Activated CD8-positive, alpha-beta memory T cell treated with anti-CD3 and anti-CD28 coated beads for 4 hours (primary cell): ENCODE measurements at regions not wholly inside any gene's neighbourhood (a gene's known extent, or its start where the extent isn't known, plus 50 kb on each side); places are given as distances from the start of the nearest gene placed in this dataset.

Experiments used
- DNase-seq, 2 donors: peaks; one replicate each; pipeline ENCODE4 v3.0.0-alpha.2; 2020; ENCODE audit warnings: low read depth in 2 of 2

DNA sequence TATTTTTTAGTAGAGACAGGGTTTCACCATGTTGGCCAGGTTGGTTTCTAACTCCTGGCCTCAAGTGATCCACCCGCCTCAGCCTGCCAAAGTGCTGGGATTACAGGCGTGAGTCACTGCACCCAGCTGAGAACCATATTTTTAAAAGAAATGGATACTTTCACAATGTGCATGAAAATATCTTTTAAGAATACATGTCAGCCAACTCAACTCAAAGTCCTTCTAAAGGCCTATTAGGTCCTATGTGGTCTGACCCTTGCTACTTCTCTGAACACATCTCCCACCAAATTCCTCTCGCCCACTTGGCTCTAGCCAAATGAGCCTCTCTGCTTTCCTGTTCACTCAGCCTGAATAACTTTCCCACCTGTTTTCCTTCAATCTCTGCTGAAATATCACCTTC, 119.6 kb downstream of the MTX2 start:
- DNase-seq: no peak

DNA sequence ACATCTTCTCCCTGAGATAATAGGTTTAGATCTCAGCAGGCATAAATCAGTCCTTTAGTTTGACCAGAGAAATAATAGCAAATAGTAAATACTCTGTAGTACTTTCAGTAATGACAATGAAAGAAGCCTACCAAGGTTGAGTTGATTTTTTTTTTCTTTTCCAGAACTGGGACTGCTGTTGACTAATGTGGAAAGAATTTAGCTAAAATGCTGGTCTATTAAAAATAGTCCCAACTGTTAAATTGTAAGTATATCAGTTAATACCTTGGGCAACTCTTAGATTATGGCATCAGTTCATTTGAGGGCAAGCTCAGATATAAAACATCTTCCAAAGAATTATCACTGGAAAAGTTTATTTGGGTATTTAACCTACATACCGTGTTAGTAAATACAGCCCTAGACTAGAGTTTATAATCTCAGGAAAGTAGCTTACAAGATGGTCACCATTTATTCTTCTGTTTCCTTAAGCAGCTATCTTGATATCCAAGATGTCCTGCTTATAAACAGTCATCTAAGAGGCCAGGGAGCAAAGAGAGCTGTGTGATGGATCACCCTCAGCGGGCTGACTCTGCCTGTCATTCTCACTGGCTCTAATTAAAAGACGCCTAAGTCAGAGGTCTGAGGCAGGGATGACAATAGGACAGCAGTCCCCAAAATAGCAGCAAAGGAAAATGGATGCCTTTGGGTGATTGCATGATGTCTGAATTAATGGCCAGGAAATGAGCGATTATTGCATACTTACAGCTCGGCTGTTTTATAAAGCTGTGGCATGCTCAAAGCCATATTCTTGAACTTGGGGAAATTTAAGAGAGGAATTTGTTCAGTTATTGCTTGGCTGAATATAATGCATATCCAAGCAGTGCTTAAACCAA, 121.3 kb downstream of the MTX2 start:
- DNase-seq: no peak

DNA sequence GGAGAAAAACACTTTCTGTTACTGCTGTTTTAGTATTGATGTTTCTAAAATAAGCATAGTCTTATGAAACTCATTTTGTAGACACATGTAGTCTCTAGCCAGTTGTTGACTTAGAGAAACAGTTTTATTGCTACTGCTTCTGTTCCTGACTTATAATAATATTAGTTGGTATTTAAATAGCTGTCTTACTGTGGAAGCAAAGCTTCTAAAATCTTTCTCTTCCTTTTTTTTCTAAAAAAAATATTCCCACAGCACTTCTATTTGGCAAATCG, 121.8 kb downstream of the MTX2 start:
- no peak for DNase-seq

DNA sequence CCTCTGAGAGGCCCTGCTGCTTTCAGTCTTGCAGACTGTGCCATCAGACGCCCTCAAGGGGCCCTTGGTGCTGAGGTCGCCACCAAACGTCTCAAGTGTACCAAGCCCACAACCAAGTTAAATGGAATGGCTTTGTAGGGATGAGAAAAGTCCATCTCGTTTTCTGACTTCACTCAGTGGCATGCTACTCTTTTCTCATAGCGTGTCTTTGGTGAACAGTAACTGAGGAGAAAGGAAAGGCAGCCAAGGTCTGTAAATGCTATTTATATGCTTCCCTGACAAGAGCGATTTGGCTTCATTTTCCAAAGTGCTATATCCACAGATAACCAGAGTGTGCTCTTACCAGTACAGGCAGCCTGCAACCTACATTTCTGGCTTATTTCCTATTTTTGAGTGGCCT, 123.0 kb downstream of the MTX2 start:
- no peak for DNase-seq

DNA sequence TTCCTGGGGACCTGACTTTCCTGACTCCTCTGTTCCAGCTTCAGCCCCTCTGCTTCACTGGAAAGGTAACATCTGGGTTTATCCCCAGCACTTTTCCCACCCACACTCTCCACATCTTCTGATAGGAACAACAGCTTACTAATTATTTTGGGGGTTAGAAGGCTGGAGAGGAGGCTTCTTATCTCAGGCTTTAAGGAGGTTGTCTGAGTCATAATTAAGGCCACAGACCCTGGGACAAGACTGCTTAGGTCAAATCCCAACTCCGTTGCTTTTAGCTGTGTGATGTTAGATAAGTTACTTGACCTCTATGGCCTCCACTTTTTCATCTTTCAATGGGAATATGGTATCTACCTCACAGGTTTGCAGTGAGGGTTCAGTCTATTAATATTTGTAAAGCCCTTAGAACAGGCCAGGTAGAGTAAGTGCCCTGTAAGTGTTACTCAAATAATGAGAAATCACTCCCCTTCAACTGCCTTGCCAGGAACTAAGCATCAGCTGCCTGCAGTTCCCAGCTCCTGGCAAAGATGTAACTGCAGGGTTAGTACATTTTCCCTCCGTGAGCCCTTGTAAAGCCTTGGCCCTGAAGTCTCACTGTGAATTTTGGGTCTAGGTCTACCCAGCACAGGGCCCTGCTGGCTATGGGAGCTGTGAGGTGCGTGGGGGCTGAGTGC, 123.6 kb downstream of the MTX2 start:
- no peak for DNase-seq

DNA sequence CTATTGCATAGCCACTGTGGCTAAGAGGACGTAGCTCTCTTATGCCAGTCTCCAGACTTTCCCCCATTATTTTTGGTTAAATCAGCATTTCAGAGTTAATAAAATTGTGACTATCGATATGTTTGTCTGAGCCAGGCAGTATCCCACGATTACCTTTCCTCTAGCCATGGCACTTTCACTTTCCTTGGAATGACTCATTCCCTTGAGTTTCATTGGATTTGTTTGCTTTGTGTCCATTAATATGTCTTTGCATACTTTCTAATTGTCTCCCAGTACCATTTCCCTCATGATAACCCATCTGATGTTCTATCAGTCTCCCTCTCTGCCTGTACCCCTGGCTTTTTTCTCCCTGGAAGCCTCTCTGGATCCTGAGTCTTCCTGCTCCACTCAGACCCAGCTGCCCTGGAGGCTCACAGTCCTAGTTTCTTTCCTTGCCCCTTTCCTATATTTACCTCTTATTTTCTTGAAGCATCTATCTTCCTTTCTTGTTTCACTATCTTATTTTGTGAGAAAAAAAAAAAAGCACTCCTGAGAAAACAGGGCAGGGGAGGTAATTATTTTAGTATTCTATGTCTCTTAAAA, 126.1 kb downstream of the MTX2 start:
- DNase-seq: no peak

DNA sequence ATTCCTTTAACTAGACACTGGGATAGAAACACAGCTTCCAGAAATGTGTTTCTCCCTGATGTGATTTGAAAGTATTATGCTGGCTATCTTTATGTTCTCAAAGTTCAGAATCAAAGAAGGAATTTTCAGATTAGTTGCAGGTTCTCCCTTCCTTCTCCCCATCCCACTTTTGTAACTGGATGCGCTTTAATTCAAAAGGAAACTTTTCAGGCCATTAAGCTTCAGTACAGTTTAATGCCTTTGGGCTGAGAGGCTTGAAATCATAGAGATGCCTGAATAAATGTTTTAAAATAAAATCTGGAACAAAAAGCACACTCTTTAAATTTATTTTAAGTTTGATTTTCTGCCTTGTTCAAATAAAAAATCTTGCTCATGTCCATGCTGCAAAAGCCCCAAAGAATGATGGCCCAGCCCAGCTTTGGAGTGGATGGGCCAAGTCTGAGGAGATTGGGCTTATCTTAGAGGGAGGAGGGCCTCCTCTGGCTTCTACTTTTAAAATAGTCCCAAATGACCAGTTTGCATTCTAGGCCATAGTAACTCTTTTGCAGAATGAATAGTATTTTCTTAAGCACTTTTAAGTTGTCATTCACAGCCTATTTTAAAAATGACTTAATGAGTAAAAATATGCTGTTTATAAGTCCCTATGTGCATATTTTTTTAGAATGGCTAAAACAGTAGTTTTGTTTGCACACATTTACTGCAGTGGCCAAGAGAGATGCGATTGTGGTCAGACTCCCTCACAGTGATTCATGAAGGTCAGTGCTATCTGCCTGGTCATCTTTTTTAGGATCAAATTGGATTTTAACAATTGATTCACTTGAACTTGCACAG, 129.2 kb downstream of the MTX2 start:
- DNase-seq: no peak

DNA sequence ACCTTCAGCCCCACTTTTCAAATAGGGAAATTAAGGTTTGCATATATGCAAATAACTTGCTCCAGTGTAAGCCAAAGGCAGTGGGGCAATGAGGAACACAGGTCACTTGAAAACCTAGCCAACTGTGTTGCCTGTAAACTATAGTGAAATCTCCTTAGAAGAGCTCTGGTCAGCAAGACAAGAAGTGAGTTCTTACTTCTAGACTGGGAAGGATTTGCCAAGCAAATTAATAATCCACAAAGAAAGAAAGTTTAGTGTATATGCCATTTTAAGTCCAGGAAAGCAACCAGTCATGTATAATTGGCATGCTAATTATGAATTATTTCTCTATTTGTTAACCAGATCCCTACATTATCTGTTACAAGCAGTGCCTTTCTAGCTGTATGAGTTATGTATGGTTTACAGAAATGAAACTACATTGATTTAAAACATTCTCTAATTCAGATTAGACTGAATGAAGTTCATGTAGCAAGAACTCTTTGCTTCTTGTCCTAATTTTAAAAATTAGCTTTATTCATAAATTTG, 129.9 kb downstream of the MTX2 start:
- DNase-seq: no peak

DNA sequence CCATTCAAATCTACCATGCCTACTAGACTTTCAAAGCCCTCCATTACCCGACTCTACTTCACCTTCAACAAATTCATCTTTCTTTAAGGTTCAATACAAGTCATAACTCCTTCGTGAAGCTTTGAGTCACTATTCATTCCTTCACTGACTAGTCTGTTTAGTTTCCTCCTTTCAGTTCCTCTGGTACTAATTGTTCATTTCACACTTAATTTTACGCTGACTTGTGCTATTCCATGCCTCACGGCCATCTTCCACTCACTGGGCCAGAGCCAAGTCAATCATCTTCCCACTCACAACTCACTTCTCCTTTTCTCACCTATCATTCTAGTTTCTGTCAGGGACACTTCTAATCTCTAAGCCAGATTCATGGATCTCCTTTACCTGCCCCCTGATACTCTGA, 136.2 kb downstream of the MTX2 start:
- DNase-seq: no peak

DNA sequence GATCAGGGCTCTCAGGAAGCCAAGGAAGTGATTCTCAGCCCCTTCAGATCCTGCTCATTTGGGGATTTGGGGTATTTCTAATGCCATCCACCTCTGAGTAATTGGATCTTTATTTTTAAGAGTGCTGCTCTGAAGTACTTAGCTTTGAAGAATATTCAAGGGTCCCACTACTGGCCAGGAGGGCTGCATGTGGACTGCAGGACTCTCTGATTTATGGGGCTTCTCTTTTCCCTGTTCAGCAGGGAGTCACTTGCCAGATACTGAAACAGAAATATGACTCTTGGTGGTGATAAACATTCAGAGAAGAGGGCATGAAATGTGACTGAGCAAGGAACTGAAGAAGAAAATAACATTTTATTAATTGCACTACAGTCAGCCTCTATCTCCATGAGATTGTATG, 138.5 kb downstream of the MTX2 start:
- DNase-seq: no peak

DNA sequence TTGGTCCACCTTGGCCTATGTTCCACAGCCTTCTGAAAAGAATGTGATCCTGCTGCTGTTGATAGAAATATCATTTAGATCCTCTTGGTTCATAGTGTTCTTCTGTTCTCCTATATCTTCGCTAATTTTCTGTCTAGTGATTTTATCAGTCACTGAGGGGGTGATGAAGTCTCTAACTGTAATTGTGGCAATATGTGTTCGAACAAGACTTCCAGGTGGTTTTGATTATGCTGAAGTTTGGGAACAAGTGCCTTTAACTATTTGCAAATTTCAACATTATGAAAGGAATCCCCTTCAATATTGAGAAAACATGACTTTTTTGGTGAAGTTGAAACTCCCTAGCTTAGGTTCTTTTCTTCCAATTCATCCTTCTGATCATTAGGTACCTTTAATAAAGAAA, 140.4 kb downstream of the MTX2 start:
- DNase-seq: no peak

DNA sequence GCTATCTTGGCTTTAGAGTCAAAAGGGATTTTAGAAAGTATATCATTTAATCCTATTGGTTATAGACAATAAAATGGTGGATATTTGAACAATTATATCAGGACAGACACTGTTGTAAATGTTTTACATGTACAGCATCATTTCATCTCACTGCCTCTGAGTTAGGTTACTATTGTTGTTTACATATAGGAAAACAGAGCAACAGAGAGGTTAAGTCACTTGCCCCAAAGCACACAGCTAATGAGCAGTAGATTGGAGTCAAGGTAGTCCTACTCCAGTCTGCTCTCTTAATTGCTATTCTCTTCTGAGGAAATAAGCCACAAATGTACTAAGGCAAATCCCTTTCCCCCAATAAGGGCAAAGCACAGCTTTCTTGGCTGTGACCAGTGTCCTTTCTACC, 142.9 kb downstream of the MTX2 start:
- no peak for DNase-seq

DNA sequence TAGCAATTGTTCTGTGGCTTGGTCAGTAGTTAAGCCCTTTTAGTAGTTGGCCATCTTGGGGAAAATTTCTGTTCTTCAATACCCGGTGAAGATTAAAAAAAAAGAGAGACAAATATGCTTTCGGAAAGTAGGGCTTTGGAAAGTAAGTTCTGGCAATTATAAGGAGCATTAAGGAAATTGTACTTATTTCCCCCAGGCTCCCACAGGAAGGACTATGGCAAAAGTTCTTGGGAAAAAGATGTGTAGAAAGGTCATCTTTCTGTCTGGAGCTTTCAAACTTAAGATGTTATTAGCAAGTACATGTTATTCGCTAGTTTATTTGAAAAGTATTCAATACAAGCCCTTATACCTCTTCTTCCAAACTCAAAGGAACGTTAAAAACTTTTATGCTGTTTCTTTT, 144.5 kb downstream of the MTX2 start:
- no peak for DNase-seq

DNA sequence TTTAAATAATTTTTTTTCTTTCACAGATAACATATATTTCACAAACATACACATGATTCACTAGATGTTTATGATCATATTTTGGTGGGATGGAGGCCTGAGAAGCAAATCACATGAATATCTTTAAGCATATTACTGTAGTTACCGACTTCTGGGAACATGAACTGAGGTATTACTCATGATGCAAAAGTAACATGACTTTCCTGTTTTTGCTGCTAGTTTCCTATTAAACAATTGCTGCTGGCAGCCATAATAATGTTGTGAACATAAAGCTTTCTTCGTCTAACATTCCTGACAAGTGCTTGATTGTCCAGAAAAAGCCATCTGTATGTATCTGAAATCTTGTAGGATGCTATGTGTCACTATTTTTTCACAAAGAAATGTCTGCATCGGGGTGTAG, 145.4 kb downstream of the MTX2 start:
- no peak for DNase-seq

DNA sequence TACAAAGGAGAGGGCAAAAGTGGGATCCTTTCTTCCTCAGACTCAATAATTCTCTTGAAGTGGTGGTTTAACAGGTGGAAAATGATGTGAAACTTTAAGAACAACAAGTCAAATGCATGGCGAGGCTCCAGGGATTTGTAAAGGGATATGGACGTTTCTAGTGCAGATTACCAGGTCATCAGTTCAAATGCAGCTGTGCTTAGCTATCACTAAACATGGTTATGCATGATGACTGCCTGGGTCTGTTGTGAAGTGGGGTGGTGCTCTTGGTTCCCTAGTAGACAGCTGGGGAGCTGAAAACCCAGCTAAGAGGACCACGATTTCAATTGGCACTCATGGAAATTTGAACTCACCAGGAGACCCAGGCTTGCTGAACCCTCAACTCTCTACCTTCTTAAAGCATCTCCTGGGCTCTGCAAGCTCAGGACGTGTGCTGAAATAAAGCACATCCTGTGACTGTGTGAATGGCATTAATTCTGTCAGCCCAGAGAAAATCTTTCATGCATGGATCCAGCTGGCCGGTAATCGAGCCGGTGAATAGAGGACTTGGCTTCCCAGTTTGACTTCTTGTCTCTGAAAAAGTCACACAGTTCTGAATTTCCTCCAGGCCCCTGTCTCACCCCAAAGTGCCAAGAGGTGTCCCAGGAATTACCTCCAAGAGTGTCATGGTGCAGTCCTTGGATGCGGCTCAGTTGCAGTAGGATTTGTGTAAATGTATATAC, 146.1 kb downstream of the MTX2 start:
- DNase-seq: no peak

DNA sequence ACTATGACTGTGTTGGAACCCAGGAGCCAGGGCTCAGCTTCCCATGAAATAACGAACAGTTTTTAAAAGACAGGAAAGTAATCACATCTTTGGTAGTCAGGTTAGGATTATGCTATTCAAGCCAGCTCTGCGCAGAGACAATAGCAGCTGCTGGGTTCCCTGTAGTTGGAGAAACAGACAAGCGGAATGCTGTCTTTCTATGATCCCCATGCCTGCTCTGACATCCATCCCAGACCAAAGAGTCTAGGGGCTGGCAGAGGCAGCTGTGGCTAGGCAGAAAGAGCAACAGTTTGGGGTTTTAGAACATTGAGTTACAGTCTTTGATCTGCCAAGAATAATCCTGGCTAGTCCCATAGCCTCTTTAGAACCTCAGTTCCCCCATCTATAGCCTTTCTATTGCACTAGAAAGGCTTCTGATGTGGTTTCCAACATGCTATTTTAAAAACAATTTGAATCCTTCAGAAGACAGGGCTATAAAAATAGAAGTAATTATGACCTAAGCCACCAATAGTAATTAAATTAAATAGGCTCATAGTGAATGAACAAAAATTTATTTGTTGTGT, 146.8 kb downstream of the MTX2 start:
- DNase-seq: no peak

DNA sequence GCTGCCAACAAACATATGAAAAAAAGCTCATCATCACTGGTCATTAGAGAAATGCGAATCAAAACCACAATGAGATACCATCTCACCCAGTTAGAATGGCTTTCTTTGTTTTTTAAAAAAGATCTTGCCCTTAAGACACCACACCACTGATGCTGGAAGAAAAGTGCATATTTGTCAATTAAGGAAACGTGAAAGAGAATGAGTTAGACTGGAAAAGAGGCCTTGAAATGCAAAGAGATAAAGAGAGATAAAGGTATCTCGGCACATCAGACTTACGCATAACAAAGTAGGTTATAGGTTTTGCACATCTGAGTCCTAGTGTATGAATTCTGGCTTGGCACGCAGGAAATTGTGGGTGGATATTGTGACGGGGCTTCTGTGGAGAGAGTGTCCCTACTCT, 149.5 kb downstream of the MTX2 start:
- no peak for DNase-seq

DNA sequence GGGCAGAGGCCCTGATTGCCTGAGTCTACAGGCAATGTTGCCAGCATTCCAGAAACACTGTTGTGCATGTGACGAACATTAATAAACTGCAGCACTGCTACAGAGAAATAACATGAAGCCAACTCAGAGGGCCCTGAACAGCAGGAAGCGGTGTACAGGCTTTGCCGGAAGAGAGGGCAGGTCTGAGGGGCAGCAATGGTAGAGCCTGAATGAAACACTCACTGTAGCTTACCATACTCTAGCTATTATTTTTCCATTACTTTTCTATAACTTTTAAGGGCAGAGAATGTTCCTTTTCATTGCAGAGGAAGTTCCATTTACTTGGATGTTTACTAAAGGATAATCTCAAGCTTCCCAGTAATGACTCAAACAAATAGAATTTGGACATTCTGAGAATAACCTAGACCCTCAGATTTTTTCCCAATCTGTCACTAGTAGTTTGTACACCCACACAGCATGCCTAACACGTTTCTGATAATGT, 150.4 kb downstream of the MTX2 start:
- DNase-seq: no peak

DNA sequence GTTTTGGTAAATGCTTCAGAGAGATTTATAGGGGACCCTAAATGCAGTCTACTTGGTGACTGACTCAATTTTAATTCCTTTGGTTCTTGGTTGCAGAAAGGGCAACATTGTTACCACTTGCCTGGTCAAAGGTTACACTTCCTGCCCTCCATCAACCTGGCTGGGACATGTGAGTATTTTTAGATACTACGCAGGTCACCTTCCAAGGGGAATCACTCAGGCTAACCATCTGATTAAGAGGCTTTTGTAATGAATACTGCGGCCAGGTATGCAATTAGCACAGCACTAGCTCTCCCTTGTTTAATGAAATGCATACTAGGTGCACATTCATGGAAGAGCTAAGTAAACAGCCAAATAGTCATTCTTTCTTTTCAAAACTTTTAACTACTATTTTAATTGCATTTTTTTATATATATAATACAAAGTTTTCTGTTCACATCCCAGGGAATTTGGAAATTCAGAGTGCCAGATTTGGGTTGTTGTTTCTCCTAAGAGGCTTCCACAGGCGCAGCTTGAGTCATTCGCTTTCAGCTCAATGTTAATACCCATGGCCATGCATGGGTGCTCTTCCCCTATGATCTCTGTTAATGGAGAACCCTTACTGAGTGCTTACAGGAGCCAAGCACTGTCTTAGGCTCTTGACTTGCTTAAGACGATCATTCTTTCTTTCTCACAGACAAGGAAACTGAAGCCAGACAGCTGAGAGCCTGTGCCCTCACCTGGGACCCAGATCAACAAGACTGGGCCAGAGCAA, 152.2 kb downstream of the MTX2 start:
- DNase-seq: no peak

DNA sequence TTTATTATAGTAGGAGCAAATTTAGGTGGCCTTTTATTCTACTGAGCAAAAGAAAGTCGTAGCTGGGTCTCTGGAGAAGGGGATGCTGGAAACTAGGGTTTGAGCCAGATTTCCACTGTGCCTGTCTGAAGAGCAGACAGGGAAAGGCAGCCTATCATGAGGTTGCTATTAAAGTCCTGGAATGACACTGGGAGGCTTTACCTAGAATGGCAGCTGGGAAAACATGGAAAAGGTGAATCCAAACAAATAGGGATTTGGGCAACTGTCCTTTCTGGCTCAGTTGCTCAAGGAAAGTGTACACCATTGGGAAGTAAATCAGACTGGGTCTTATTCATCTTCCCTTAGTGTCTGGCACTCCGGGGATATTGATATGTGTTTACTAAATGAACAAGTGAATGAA, 154.6 kb downstream of the MTX2 start:
- no peak for DNase-seq
